Suprapubic skin (tissue), 4 donors: ENCODE measurements at regions not wholly inside any gene's neighbourhood (a gene's known extent, or its start where the extent isn't known, plus 50 kb on each side); places are given as distances from the start of the nearest gene placed in this dataset.

Experiments
- EP300 ChIP-seq: sonication (generic); formaldehyde crosslinking; IDR thresholded peaks from one replicate; pipeline ENCODE4 v1.6.1; 2017; ENCODE audit warnings: antibody characterized with exemption
- POLR2A ChIP-seq, 2 donors: fragments of 450-650 bp; IDR thresholded peaks; one replicate each; pipeline ENCODE4 v1.6.1; 2017; ENCODE audit warnings: antibody characterized with exemption in 2 of 2, mild to moderate bottlenecking in 2 of 2, moderate library complexity in 2 of 2
- POLR2AphosphoS5 ChIP-seq, 3 donors: sonication (generic); formaldehyde crosslinking; IDR thresholded peaks; one replicate each; pipeline ENCODE4 v1.6.1; 2017; ENCODE audit warnings: antibody characterized with exemption in 3 of 3
- TF ChIP-seq, protein P1 (sequence below), 2 donors: fragments of 200-600 bp in 1 of 2; fragments of 450-650 bp in 1 of 2; sonication (generic) in 1 of 2; IDR thresholded peaks; one replicate each; pipeline ENCODE4 v1.5.1; 2016 to 2019; ENCODE audit warnings: antibody characterized with exemption in 2 of 2, mild to moderate bottlenecking in 1 of 2, moderate library complexity in 1 of 2

GRCh38 chr18:78455386-78455785, 524.2 kb upstream of the SALL3 start:
- TF ChIP-seq POLR2A (IDR thresholded peaks at IDR 0.05), result no peak
- no peak for TF ChIP-seq POLR2AphosphoS5 (IDR thresholded peaks at IDR 0.05)
- TF ChIP-seq, protein P1, sequence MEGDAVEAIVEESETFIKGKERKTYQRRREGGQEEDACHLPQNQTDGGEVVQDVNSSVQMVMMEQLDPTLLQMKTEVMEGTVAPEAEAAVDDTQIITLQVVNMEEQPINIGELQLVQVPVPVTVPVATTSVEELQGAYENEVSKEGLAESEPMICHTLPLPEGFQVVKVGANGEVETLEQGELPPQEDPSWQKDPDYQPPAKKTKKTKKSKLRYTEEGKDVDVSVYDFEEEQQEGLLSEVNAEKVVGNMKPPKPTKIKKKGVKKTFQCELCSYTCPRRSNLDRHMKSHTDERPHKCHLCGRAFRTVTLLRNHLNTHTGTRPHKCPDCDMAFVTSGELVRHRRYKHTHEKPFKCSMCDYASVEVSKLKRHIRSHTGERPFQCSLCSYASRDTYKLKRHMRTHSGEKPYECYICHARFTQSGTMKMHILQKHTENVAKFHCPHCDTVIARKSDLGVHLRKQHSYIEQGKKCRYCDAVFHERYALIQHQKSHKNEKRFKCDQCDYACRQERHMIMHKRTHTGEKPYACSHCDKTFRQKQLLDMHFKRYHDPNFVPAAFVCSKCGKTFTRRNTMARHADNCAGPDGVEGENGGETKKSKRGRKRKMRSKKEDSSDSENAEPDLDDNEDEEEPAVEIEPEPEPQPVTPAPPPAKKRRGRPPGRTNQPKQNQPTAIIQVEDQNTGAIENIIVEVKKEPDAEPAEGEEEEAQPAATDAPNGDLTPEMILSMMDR (IDR thresholded peaks at IDR 0.05), result no peak
- no peak for TF ChIP-seq EP300
